NB4 (cell line): ENCODE measurements at regions not wholly inside any gene's neighbourhood (a gene's known extent, or its start where the extent isn't known, plus 50 kb on each side); places are given as distances from the start of the nearest gene placed in this dataset.
"Not testable (repeated sequence)": the region's sequence is repeated elsewhere in the genome, so short reads cannot be mapped to it uniquely, and the experiment has no call there.

Experiments
- DNase-seq: peaks from one replicate; pipeline ENCODE4 v3.0.0; 2010; ENCODE audit warnings: low read depth
- H3K4me3 ChIP-seq: one replicate; pipeline ENCODE4 v1.5.1; 2011; ENCODE audit warnings: mild to moderate bottlenecking, low read depth, low read length, moderate library complexity
- MYC ChIP-seq: IDR thresholded peaks from 2 replicates; pipeline ENCODE4 v1.6.1; 2011; ENCODE audit warnings: low read depth, low read length
- POLR2A ChIP-seq: IDR thresholded peaks from 2 replicates; pipeline ENCODE4 v1.6.1; 2011; ENCODE audit warnings: mild to moderate bottlenecking; ENCODE audit not compliant: insufficient read length; ENCODE audit errors: extremely low read depth
- TF ChIP-seq, protein P1 (sequence below): IDR thresholded peaks from 2 replicates; pipeline ENCODE4 v1.6.1; 2011; ENCODE audit warnings: low read depth, low read length
- TF ChIP-seq, protein P2 (sequence below): IDR thresholded peaks from one replicate; pipeline ENCODE4 v1.5.1; 2012; ENCODE audit warnings: low read depth, low read length

DNA sequence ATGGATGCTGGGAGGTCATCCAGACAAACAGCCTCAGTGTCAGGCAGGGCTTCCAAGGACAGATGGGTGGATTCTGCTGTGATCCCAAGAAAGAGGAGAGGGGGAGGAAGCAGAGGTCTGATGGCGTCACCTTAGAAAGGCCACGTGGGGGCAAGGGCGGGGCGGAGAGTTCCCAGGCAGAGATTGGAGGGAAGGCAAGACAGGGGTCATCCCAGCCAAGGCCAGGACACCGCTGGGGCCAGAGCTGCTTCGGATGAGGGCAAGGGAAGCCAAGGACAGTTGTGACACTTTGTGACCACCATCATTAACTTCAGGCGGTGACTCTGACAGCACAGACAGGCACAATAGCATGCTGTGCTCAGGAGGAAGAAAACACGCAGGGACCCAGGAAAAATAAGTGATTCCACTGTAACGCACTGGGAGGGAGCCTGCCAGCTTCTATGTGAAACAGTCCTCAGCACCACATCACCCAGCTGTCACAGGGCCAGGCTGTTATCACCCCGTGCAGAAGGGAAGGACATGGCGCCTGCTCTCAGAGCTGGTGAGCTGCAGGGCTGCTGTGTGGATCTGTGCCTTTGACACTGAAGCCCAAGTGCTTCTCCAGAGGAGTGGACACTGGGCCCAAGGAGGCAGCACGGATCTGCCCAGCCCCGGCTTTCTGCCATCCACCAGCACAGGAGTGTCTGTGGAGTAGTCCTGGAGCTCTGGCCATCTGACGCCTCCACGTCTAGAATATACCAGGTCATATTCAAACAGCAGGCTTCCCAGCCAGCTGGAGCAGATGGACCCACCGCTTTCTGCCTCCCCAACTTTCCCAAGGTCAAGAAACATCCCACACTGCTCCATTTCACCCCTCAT, 204.1 kb downstream of the NDUFA10 start:
- DNase-seq: no peak
- TF ChIP-seq POLR2A (no peak), MYC (no peak)
- TF ChIP-seq, protein P1, sequence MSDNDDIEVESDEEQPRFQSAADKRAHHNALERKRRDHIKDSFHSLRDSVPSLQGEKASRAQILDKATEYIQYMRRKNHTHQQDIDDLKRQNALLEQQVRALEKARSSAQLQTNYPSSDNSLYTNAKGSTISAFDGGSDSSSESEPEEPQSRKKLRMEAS: no peak
- TF ChIP-seq, protein P2, sequence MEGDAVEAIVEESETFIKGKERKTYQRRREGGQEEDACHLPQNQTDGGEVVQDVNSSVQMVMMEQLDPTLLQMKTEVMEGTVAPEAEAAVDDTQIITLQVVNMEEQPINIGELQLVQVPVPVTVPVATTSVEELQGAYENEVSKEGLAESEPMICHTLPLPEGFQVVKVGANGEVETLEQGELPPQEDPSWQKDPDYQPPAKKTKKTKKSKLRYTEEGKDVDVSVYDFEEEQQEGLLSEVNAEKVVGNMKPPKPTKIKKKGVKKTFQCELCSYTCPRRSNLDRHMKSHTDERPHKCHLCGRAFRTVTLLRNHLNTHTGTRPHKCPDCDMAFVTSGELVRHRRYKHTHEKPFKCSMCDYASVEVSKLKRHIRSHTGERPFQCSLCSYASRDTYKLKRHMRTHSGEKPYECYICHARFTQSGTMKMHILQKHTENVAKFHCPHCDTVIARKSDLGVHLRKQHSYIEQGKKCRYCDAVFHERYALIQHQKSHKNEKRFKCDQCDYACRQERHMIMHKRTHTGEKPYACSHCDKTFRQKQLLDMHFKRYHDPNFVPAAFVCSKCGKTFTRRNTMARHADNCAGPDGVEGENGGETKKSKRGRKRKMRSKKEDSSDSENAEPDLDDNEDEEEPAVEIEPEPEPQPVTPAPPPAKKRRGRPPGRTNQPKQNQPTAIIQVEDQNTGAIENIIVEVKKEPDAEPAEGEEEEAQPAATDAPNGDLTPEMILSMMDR: no peak
- no peak overlapping the region for H3K4me3 ChIP-seq

DNA sequence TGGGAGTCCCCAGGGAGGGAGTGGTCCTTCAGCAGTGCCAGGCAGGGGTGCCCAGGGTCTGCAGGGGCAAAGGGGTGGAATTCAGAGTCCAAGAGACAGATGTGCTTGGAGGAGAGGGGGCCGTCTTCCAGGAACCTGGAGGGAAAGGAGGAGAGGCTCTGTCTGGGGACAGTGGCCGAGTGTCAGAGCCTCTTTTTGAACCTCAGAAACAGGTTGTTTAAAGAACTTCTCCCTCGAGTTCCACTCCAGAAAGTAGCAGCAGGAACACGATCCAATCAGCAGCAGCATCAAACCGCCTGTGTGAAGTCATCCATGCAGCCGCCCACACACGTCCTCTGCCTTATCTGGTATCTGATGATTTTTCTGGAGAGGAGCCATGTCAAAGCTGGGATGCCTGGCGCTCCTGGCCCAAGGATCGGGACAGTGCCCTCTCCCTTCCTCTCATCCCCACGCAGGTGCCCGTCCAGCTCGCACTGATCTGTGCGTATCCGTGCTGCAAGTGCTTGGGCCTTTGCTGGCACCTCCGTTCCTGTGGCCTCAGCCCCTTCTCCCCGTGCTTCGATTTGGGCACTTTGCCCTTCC, 205.1 kb downstream of the NDUFA10 start:
- peak; percentile 23 for DNase-seq
- TF ChIP-seq, protein P1: no peak
- no peak for TF ChIP-seq POLR2A
- TF ChIP-seq, protein P2: no peak
- H3K4me3 ChIP-seq: no peak overlapping the region

DNA sequence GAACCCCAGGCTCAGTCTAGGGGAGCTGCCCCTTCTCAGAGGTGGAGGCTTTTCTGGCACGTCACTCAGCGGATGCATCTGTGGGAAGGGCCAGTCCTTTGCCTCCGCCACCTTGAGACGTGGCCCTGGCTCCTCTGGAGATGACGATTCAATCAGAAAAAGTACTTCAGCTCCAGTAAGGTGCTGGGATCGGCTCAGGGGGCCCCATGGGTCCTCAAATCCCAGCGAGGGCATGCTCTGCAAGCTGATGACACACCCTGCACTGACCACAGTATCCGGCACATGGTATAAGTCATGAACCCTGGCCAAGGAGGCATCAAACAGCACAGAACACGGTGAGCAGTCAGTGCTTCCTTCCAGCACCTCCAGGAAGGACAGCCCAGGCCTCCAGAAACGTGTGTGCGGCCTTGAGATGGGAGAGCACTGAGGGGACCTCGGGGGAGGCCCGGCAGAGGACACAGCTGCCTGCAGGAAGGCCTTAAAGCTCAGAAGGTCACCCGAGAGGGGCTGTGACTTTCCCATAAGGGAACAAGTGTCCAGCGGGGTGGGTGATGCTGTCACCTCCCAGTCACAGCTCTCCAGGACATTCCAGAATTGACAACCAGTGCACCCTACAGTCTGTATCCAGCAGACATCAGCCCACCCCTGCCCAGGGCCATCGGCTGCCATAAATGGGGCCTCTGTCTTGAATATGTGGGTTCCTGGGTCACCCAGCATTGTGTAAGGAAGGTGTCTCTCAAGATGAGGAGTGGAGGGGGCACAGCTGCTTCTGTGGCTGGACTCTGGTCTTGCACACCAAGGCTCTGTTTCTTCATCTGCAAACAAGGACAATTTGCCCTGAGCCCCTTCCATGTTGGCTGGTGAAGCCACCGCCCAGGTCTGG, 205.8 kb downstream of the NDUFA10 start:
- peak; percentile 36 for DNase-seq
- H3K4me3 ChIP-seq: no peak overlapping the region
- TF ChIP-seq, protein P2: no peak
- no peak for TF ChIP-seq POLR2A
- TF ChIP-seq, protein P1: no peak
- TF ChIP-seq MYC: no peak

DNA sequence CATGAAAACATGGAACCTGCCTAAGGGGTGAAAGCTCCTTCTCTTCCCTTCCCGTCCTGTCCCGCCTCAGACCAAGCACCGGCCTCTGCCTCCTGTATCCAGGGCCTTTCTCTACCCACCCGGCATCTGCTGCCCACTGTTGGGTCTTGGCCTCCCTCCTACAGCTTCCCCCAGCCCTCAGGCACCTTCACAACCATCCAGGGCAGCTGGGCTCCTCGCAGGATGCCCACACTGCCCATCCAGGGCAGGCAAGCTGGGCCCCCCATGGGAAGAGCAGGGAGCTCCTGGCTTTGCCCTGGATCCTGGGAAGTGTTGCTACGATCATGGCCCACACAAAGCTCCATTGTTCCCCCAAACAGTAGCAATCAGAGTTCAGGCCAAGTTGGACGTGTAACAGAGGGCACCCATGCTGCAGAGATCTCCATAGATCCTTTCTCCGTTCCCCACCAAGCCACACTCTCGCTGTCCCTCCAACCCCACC, 206.6 kb downstream of the NDUFA10 start:
- no peak for DNase-seq
- TF ChIP-seq MYC (no peak), POLR2A (no peak)
- TF ChIP-seq, protein P1: no peak
- TF ChIP-seq, protein P2: no peak
- no peak overlapping the region for H3K4me3 ChIP-seq

DNA sequence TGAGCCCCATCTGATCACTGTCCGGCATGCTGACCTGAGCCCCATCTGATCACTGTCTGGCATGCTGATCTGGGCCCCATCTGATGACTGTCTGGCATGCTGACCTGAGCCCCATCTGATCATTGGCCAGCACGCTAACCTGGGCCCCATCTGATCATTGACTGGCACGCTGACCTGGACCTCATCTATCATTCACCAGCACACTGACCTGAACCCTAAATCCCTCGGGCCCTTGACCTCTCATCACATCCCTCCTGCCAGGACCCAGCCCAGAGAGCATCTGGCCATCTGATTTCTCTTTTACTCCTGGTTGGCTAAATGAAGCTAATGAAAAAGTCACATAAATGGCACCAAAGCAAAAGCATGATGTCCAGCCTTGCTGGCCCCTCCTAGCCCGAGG, 207.1 kb downstream of the NDUFA10 start:
- H3K4me3 ChIP-seq: no peak overlapping the region
- DNase-seq: no peak
- TF ChIP-seq POLR2A: no peak
- TF ChIP-seq, protein P2: no peak
- no peak for TF ChIP-seq MYC
- TF ChIP-seq, protein P1: no peak

DNA sequence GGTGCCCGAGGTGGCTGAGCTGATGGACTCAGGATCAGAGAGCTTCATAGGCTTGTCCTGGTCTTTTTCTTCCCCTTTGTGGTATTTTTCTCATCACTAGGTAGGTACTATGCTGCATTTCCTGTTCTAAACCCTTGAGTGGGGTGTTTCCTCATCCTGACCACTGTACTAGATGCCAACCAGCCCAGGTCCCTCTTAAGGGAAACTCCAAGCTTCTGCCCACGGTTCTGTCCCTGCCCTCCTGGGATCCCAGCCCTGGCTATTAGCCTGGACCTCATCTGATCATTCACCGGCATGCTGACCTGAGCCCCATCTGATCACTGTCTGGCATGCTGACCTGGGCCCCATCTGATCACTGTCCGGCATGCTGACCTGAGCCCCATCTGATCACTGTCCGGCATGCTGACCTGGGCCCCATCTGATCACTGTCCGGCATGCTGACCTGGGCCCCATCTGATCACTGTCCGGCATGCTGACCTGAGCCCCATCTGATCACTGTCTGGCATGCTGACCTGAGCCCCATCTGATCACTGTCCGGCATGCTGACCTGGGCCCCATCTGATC, 207.6 kb downstream of the NDUFA10 start:
- not testable (repeated sequence) for H3K4me3 ChIP-seq
- DNase-seq: peak; percentile 18
